Mesenchymal stem cell (in vitro differentiated cells and primary cell): ENCODE measurements at regions not wholly inside any gene's neighbourhood (a gene's known extent, or its start where the extent isn't known, plus 50 kb on each side); places are given as distances from the start of the nearest gene placed in this dataset.

Source experiments
- DNase-seq: peaks from one replicate; pipeline ENCODE4 v3.0.0-alpha.2; 2013
- H2AFZ ChIP-seq: one replicate; pipeline ENCODE4 v1.6.1; 2013; ENCODE audit warnings: low read depth, mild to moderate bottlenecking, control low read depth, inconsistent platforms, low read length, moderate library complexity
- H2AK5ac ChIP-seq: 2 replicates; pipeline ENCODE4 v1.6.1; 2013; ENCODE audit warnings: low read length, moderate library complexity, mild to moderate bottlenecking, inconsistent platforms; ENCODE audit not compliant: severe bottlenecking
- H2BK120ac ChIP-seq: one replicate; pipeline ENCODE4 v1.6.1; 2013; ENCODE audit warnings: low read depth, mild to moderate bottlenecking, inconsistent platforms, low read length, moderate library complexity
- H2BK12ac ChIP-seq, 2 experiments: one replicate each; pipeline ENCODE4 v1.6.1; 2013; ENCODE audit warnings: inconsistent platforms in 2 of 2, low read length in 2 of 2, mild to moderate bottlenecking in 2 of 2, moderate library complexity in 2 of 2, control low read depth in 1 of 2
- H2BK15ac ChIP-seq: one replicate; pipeline ENCODE4 v1.6.1; 2013; ENCODE audit warnings: mild to moderate bottlenecking, low read depth, inconsistent platforms; ENCODE audit not compliant: poor library complexity, severe bottlenecking
- H2BK5ac ChIP-seq: 2 replicates; pipeline ENCODE4 v1.6.1; 2013; ENCODE audit warnings: low read depth, mild to moderate bottlenecking, low read length, control low read depth, inconsistent platforms; ENCODE audit not compliant: poor library complexity, severe bottlenecking
- H3K14ac ChIP-seq, 2 experiments: one replicate each; pipeline ENCODE4 v1.6.1; 2013; ENCODE audit warnings: inconsistent platforms in 2 of 2, low read length in 2 of 2, control low read depth in 1 of 2, mild to moderate bottlenecking in 1 of 2, moderate library complexity in 1 of 2
- H3K18ac ChIP-seq, 2 experiments: one replicate each; pipeline ENCODE4 v1.6.1; 2013; ENCODE audit warnings: inconsistent platforms in 2 of 2, low read length in 2 of 2, control low read depth in 1 of 2, low read depth in 1 of 2, mild to moderate bottlenecking in 1 of 2
- H3K23ac ChIP-seq, 2 experiments: one replicate each; pipeline ENCODE4 v1.6.1; 2013; ENCODE audit warnings: inconsistent platforms in 2 of 2, low read length in 2 of 2, mild to moderate bottlenecking in 2 of 2, moderate library complexity in 2 of 2, control low read depth in 1 of 2
- H3K27ac ChIP-seq: 2 replicates; pipeline ENCODE4 v1.5.1; 2013; ENCODE audit warnings: mild to moderate bottlenecking, moderate library complexity, low read length, control low read depth, inconsistent platforms; ENCODE audit not compliant: poor library complexity, severe bottlenecking
- H3K27me3 ChIP-seq, 2 experiments: 2 replicates each; pipeline versions ENCODE4 v1.6.1 to v1.7.0; 2013; ENCODE audit warnings: low read length in 2 of 2, mild to moderate bottlenecking in 2 of 2, moderate library complexity in 2 of 2, control low read depth in 1 of 2, inconsistent platforms in 1 of 2; ENCODE audit not compliant: control insufficient read depth in 1 of 2, insufficient read depth in 1 of 2
- H3K36me3 ChIP-seq, 2 experiments: 2 replicates each; pipeline versions ENCODE4 v1.6.1 to v1.7.0; 2013; ENCODE audit warnings: low read length in 2 of 2, control low read depth in 1 of 2, inconsistent platforms in 1 of 2, low read depth in 1 of 2, mild to moderate bottlenecking in 1 of 2; ENCODE audit not compliant: insufficient read depth in 2 of 2, control insufficient read depth in 1 of 2
- H3K4ac ChIP-seq, 2 experiments: one replicate each; pipeline ENCODE4 v1.6.1; 2013; ENCODE audit warnings: inconsistent platforms in 2 of 2, low read length in 2 of 2, mild to moderate bottlenecking in 2 of 2, moderate library complexity in 2 of 2, control low read depth in 1 of 2, low read depth in 1 of 2
- H3K4me1 ChIP-seq: 2 replicates; pipeline ENCODE4 v1.6.1; 2013; ENCODE audit warnings: low read depth, low read length, control low read depth; ENCODE audit not compliant: control insufficient read depth, insufficient read depth
- H3K4me2 ChIP-seq: 2 replicates; pipeline ENCODE4 v1.6.1; 2013; ENCODE audit warnings: low read length, mild to moderate bottlenecking, inconsistent platforms; ENCODE audit not compliant: poor library complexity, severe bottlenecking
- H3K4me3 ChIP-seq, 2 experiments: 2 replicates each; pipeline versions ENCODE4 v1.5.1 to v1.7.0; 2013; ENCODE audit warnings: low read length in 2 of 2, mild to moderate bottlenecking in 2 of 2, control low read depth in 1 of 2, low read depth in 1 of 2; ENCODE audit not compliant: insufficient read depth in 1 of 2
- H3K79me1 ChIP-seq: replicated peaks from 2 replicates; pipeline ENCODE4 v1.6.1; 2013; ENCODE audit warnings: mild to moderate bottlenecking, control low read depth, low read length, inconsistent platforms; ENCODE audit not compliant: poor library complexity, severe bottlenecking
- H3K9ac ChIP-seq: 2 replicates; pipeline ENCODE4 v1.7.0; 2013; ENCODE audit warnings: mild to moderate bottlenecking, low read length, moderate library complexity
- H3K9me3 ChIP-seq: 2 replicates; pipeline ENCODE4 v1.7.0; 2013; ENCODE audit warnings: mild to moderate bottlenecking, low read length; ENCODE audit not compliant: control insufficient read depth
- H4K8ac ChIP-seq: one replicate; pipeline ENCODE4 v1.6.1; 2013; ENCODE audit warnings: inconsistent platforms, mild to moderate bottlenecking, low read length, moderate library complexity
- H4K91ac ChIP-seq: one replicate; pipeline ENCODE4 v1.6.1; 2013; ENCODE audit warnings: mild to moderate bottlenecking, low read length, inconsistent platforms
- WGBS: methylation state at CpG from one replicate; pipeline ENCODE4 v1.1.7; 2013; ENCODE audit warnings: mixed read lengths; 5-methylcytosine and 5-hydroxymethylcytosine counted together

GRCh38 chr21:15531986-15532385 is 197.8 kb upstream of the USP25 start:
- Histone ChIP-seq H3K9me3 (no peaks in the 10 kb centered on the region), H3K4me1 (no peaks in the 10 kb centered on the region), H3K9ac (no peak overlapping the region), H3K18ac (no peak overlapping the region), H3K79me1 (no peaks in the 10 kb centered on the region), H3K27ac (no peak overlapping the region), H2BK12ac (no peak overlapping the region), H3K27me3 (peaks cover 0 to 7% of the 10 kb centered on the region in 2 experiments), H3K14ac (no peak overlapping the region), H2AK5ac (no peak overlapping the region), H4K91ac (no peak overlapping the region), H3K4ac (no peak overlapping the region), H2BK15ac (no peak overlapping the region), H3K23ac (no peak overlapping the region), H2BK5ac (no peak overlapping the region), H3K4me3 (no peak overlapping the region), H2BK120ac (no peak overlapping the region), H3K36me3 (no peaks in the 10 kb centered on the region), H4K8ac (no peak overlapping the region), H3K4me2 (no peak overlapping the region), H2AFZ (no peak overlapping the region)
- no peak for DNase-seq
- 85% methylated on average over 3 of the region's 3 CpGs for WGBS

- Histone ChIP-seq H3K27ac (no peak overlapping the region), H3K79me1 (no peaks in the 10 kb centered on the region), H3K23ac (no peak overlapping the region), H4K91ac (no peak overlapping the region), H3K14ac (no peak overlapping the region), H3K36me3 (no peaks in the 10 kb centered on the region), H2BK15ac (no peak overlapping the region), H4K8ac (no peak overlapping the region), H2BK120ac (no peak overlapping the region), H3K9ac (no peak overlapping the region), H3K4ac (no peak overlapping the region), H3K4me3 (no peak overlapping the region), H3K4me1 (no peaks in the 10 kb centered on the region), H3K4me2 (no peak overlapping the region), H3K27me3 (peaks cover 0 to 6% of the 10 kb centered on the region in 2 experiments), H3K9me3 (no peaks in the 10 kb centered on the region), H3K18ac (no peak overlapping the region), H2BK5ac (no peak overlapping the region), H2BK12ac (no peak overlapping the region), H2AK5ac (no peak overlapping the region), H2AFZ (no peak overlapping the region)
- no peak for DNase-seq
- 84% methylated on average over 4 of the region's 4 CpGs for WGBS
Observed at GRCh38 chr21:15533618-15534017, 196.2 kb upstream of the USP25 start.

- no peak overlapping the region for H3K27ac ChIP-seq
- H3K36me3 ChIP-seq, result no peaks in the 10 kb centered on the region
- no peaks in the 10 kb centered on the region for H3K4me1 ChIP-seq
- H3K4ac ChIP-seq, result no peak overlapping the region
- H3K23ac ChIP-seq, result no peak overlapping the region
- H2BK5ac ChIP-seq, result no peak overlapping the region
- no peak for DNase-seq
- H3K18ac ChIP-seq, result no peak overlapping the region
- H2BK15ac ChIP-seq, result no peak overlapping the region
- no peaks in the 10 kb centered on the region for H3K79me1 ChIP-seq
- no peak overlapping the region for H2BK120ac ChIP-seq
- no peak overlapping the region for H3K4me2 ChIP-seq
- H3K27me3 ChIP-seq, result peaks cover 0 to 6% of the 10 kb centered on the region in 2 experiments
- no peak overlapping the region for H3K14ac ChIP-seq
- no peak overlapping the region for H2AFZ ChIP-seq
- no peaks in the 10 kb centered on the region for H3K9me3 ChIP-seq
- H4K91ac ChIP-seq, result no peak overlapping the region
- H3K9ac ChIP-seq, result no peak overlapping the region
- no peak overlapping the region for H2AK5ac ChIP-seq
- H3K4me3 ChIP-seq, result no peak overlapping the region
- no peak overlapping the region for H2BK12ac ChIP-seq
- no peak overlapping the region for H4K8ac ChIP-seq
- WGBS, result 77% methylated on average over 4 of the region's 4 CpGs
Observed at GRCh38 chr21:15534450-15534886, 195.3 kb upstream of the USP25 start.

GRCh38 chr21:15539376-15539775 is 190.4 kb upstream of the USP25 start:
- Histone ChIP-seq H3K27me3 (peaks cover 0 to 3% of the 10 kb centered on the region in 2 experiments), H3K27ac (no peak overlapping the region), H2BK5ac (no peak overlapping the region), H3K36me3 (no peaks in the 10 kb centered on the region), H3K23ac (no peak overlapping the region), H2BK120ac (no peak overlapping the region), H3K9ac (no peak overlapping the region), H2AFZ (no peak overlapping the region), H3K4me3 (no peak overlapping the region), H2BK12ac (no peak overlapping the region), H3K79me1 (no peaks in the 10 kb centered on the region), H3K4me1 (peaks cover 1% of the 10 kb centered on the region), H3K4me2 (no peak overlapping the region), H3K4ac (no peak overlapping the region), H3K9me3 (no peaks in the 10 kb centered on the region), H4K91ac (no peak overlapping the region), H4K8ac (no peak overlapping the region), H2BK15ac (no peak overlapping the region), H3K18ac (no peak overlapping the region), H3K14ac (no peak overlapping the region), H2AK5ac (no peak overlapping the region)
- DNase-seq, result no peak
- WGBS, result no CpG with 5 or more reads among the region's 2 CpGs
